Heart left ventricle (tissue), 13 donors: ENCODE measurements at regions not wholly inside any gene's neighbourhood (a gene's known extent, or its start where the extent isn't known, plus 50 kb on each side); places are given as distances from the start of the nearest gene placed in this dataset.

Experiments
- CTCF ChIP-seq, 12 donors: fragments of 200-600 bp; sonication (generic) in 4 of 12; IDR thresholded peaks; one replicate each; pipeline versions ENCODE4 v1.5.0 to v1.8.0; 2018 to 2022; ENCODE audit warnings: antibody characterized with exemption in 12 of 12, mild to moderate bottlenecking in 5 of 12
- POLR2A ChIP-seq, 2 donors: fragments of 450-650 bp; IDR thresholded peaks; one replicate each; pipeline ENCODE4 v1.6.1; 2017; ENCODE audit warnings: antibody characterized with exemption in 2 of 2, mild to moderate bottlenecking in 2 of 2, moderate library complexity in 2 of 2
- donor health status: ischemic (EF 13 %, LVEDD 7.1; RV severe dilation, severe dysfunction).
- donor health status: DM: no; HTN: yes; CAD: no.
- donor health status: DM: no; HTN: no; CAD: no.
- donor health status: ischemic (EF 25% LVEDD 6.9; RV normal size, moderate dysfunction).
- donor health status: ischemic (EF 25% LVEDD 5.7; RV mildly dilated, moderate dysfunction).
- donor health status: ischemic (EF 35%, LVEDD 5.7; RV mildly dilated, moderate dysfunction).
- donor health status: nonischemic (EF 11% LVEDD 7.7; RV severe dilation, severe dysfunction).
- donor health status: DM: yes; HTN: yes; CAD: no.
- donor health status: PGD.
- donor health status: ischemic (EF 29% LVEDD 5.4; RV normal size, mild dysfunction).
- donor health status: nonischemic (EF 23%, LVEDD 6.1; RV moderate dilation, normal function).

GRCh38 chr10:44848211-44848610 lies 62.9 kb upstream of the TMEM72 start:
- TF ChIP-seq CTCF (IDR thresholded peaks at IDR 0.05) (no peak), POLR2A (IDR thresholded peaks at IDR 0.05) (no peak)
